GM23248 (cell line): ENCODE measurements at regions not wholly inside any gene's neighbourhood (a gene's known extent, or its start where the extent isn't known, plus 50 kb on each side); places are given as distances from the start of the nearest gene placed in this dataset.

Experiments
- DNase-seq: peaks from one replicate; pipeline ENCODE4 v3.0.0-alpha.2; 2015
- H2AFZ ChIP-seq: fragments of 200-600 bp; sonication (generic); 2 replicates; pipeline ENCODE4 v1.6.1; 2016; ENCODE audit warnings: antibody characterized with exemption
- H3F3A ChIP-seq: fragments of 200-600 bp; sonication (generic); 2 replicates; pipeline ENCODE4 v1.6.1; 2016; ENCODE audit warnings: mild to moderate bottlenecking, antibody characterized with exemption, mixed run types; ENCODE audit not compliant: insufficient read depth
- H3K27ac ChIP-seq: fragments of 200-600 bp; sonication (generic); 2 replicates; pipeline ENCODE4 v1.5.1; 2016; ENCODE audit warnings: mild to moderate bottlenecking
- H3K27me3 ChIP-seq: fragments of 200-600 bp; sonication (generic); replicated peaks from 2 replicates; pipeline ENCODE4 v1.6.1; 2016; ENCODE audit warnings: mild to moderate bottlenecking; ENCODE audit not compliant: insufficient read depth
- H3K36me3 ChIP-seq: fragments of 200-600 bp; sonication (generic); 2 replicates; pipeline ENCODE4 v1.6.1; 2016; ENCODE audit warnings: low read depth, mild to moderate bottlenecking
- H3K4me1 ChIP-seq: fragments of 200-600 bp; sonication (generic); 2 replicates; pipeline ENCODE4 v1.6.1; 2016; ENCODE audit warnings: mild to moderate bottlenecking; ENCODE audit not compliant: insufficient read depth
- H3K4me2 ChIP-seq: fragments of 200-600 bp; sonication (generic); one replicate; pipeline ENCODE4 v1.6.1; 2016; ENCODE audit warnings: mild to moderate bottlenecking; ENCODE audit not compliant: unreplicated experiment
- H3K4me3 ChIP-seq: fragments of 200-600 bp; sonication (generic); 2 replicates; pipeline ENCODE4 v1.5.1; 2016; ENCODE audit warnings: mild to moderate bottlenecking
- H3K79me2 ChIP-seq: fragments of 200-600 bp; sonication (generic); 2 replicates; pipeline ENCODE4 v1.6.1; 2016; ENCODE audit warnings: mild to moderate bottlenecking; ENCODE audit not compliant: insufficient read depth
- H3K9ac ChIP-seq: fragments of 200-600 bp; sonication (generic); 2 replicates; pipeline ENCODE4 v1.6.1; 2016; ENCODE audit warnings: mild to moderate bottlenecking
- H3K9me2 ChIP-seq: fragments of 200-600 bp; sonication (generic); 2 replicates; pipeline ENCODE4 v1.6.1; 2016; ENCODE audit warnings: mixed run types, mild to moderate bottlenecking, moderate library complexity; ENCODE audit not compliant: insufficient read depth
- H3K9me3 ChIP-seq: fragments of 200-600 bp; sonication (generic); one replicate; pipeline ENCODE4 v1.6.1; 2017; ENCODE audit warnings: low read depth
- H4K20me1 ChIP-seq: fragments of 200-600 bp; sonication (generic); 2 replicates; pipeline ENCODE4 v1.6.0; 2016; ENCODE audit not compliant: insufficient read depth
- EZH2 ChIP-seq: fragments of 200-600 bp; sonication (generic); IDR thresholded peaks from 2 replicates; pipeline ENCODE4 v1.6.1; 2018; ENCODE audit warnings: antibody characterized with exemption, mild to moderate bottlenecking; ENCODE audit not compliant: insufficient read depth, poor library complexity, severe bottlenecking
- EZH2phosphoT487 ChIP-seq: fragments of 200-600 bp; sonication (generic); IDR thresholded peaks from 2 replicates; pipeline ENCODE4 v1.6.1; 2018; ENCODE audit warnings: antibody characterized with exemption, moderate library complexity, mild to moderate bottlenecking, low read depth; ENCODE audit not compliant: insufficient read depth
- WGBS, 2 experiments: methylation state at CpG; one replicate each; pipeline ENCODE4 v1.1.6; 2015 to 2017; ENCODE audit warnings: low lambda C conversion rate in 2 of 2, low coverage in 1 of 2; ENCODE audit errors: missing lambda C conversion rate in 2 of 2; 5-methylcytosine and 5-hydroxymethylcytosine counted together
- in situ Hi-C: fragments of 300-500 bp; cut with MboI; formaldehyde crosslinking; loops from 2 replicates; pipeline ENCODE4 v1.15.0; 2020

- Histone ChIP-seq H3K79me2 (no peaks in the 10 kb centered on the region), H3K27ac (no peak overlapping the region), H4K20me1 (no peaks in the 10 kb centered on the region), H3K9me2 (no peaks in the 10 kb centered on the region), H3K4me2 (no peak overlapping the region), H3K4me3 (no peak overlapping the region), H3K4me1 (no peaks in the 10 kb centered on the region), H3K9ac (no peak overlapping the region), H3K9me3 (no peaks in the 10 kb centered on the region), H3K36me3 (no peaks in the 10 kb centered on the region), H3K27me3 (peaks cover 19% of the 10 kb centered on the region; the same call in 1 of the 2 replicates), H2AFZ (no peak overlapping the region), H3F3A (no peaks in the 10 kb centered on the region)
- 28 to 30% methylated on average over 4 of the region's 4 CpGs for WGBS, 2 experiments
- DNase-seq = no peak
- in situ Hi-C loops = no loop called here
- no peak for TF ChIP-seq EZH2
- TF ChIP-seq EZH2phosphoT487 = no peak
These were observed 141.6 kb downstream of the RCN1 start for GRCh38 chr11:32232516-32232915.

GRCh38 chr11:32233276-32233675 lies 142.4 kb downstream of the RCN1 start:
- H3K4me2 ChIP-seq = no peak overlapping the region
- H3K79me2 ChIP-seq = no peaks in the 10 kb centered on the region
- H2AFZ ChIP-seq = no peak overlapping the region
- no peaks in the 10 kb centered on the region for H3K9me3 ChIP-seq
- in situ Hi-C loops = no loop called here
- H3K9me2 ChIP-seq = no peaks in the 10 kb centered on the region
- H3K27ac ChIP-seq = no peak overlapping the region
- TF ChIP-seq EZH2 (no peak), EZH2phosphoT487 (no peak)
- H3K4me3 ChIP-seq = no peak overlapping the region
- H3F3A ChIP-seq = no peaks in the 10 kb centered on the region
- no peak for DNase-seq
- no peaks in the 10 kb centered on the region for H3K4me1 ChIP-seq
- no peak overlapping the region for H3K9ac ChIP-seq
- H4K20me1 ChIP-seq = no peaks in the 10 kb centered on the region
- WGBS, 2 experiments = 37 to 46% methylated on average over 4 of the region's 4 CpGs
- H3K27me3 ChIP-seq = peaks cover 26% of the 10 kb centered on the region
- H3K36me3 ChIP-seq = no peaks in the 10 kb centered on the region

- Histone ChIP-seq H4K20me1 (no peaks in the 10 kb centered on the region), H3K9me3 (no peaks in the 10 kb centered on the region), H3K4me2 (no peak overlapping the region), H3K27me3 (peaks cover 29% of the 10 kb centered on the region), H2AFZ (no peak overlapping the region), H3K4me3 (no peak overlapping the region), H3F3A (no peaks in the 10 kb centered on the region), H3K79me2 (no peaks in the 10 kb centered on the region), H3K4me1 (no peaks in the 10 kb centered on the region), H3K9me2 (no peaks in the 10 kb centered on the region), H3K9ac (no peak overlapping the region), H3K27ac (no peak overlapping the region), H3K36me3 (no peaks in the 10 kb centered on the region)
- no peak for DNase-seq
- TF ChIP-seq EZH2 (no peak), EZH2phosphoT487 (no peak)
- in situ Hi-C loops = no loop called here
- 1 to 2% methylated on average over 2 of the region's 2 CpGs for WGBS, 2 experiments
These were observed 143.1 kb downstream of the RCN1 start for GRCh38 chr11:32233928-32234327.

GRCh38 chr11:32244453-32244852 lies 153.6 kb downstream of the RCN1 start:
- in situ Hi-C loops = no loop called here
- Histone ChIP-seq H3K9me3 (no peaks in the 10 kb centered on the region), H3K27ac (no peak overlapping the region), H3K4me1 (no peaks in the 10 kb centered on the region), H3K4me3 (no peak overlapping the region), H3K9me2 (no peaks in the 10 kb centered on the region), H3K36me3 (no peaks in the 10 kb centered on the region), H3K79me2 (no peaks in the 10 kb centered on the region), H4K20me1 (no peaks in the 10 kb centered on the region), H3K4me2 (no peak overlapping the region), H2AFZ (no peak overlapping the region), H3K27me3 (no peaks in the 10 kb centered on the region; the same call in 1 of the 2 replicates), H3K9ac (no peak overlapping the region), H3F3A (no peaks in the 10 kb centered on the region)
- no peak for DNase-seq
- TF ChIP-seq EZH2phosphoT487 (no peak), EZH2 (no peak)

- Histone ChIP-seq H3K9me3 (no peaks in the 10 kb centered on the region), H3K27me3 (peaks cover 57% of the 10 kb centered on the region), H2AFZ (no peak overlapping the region), H3K27ac (no peak overlapping the region), H3K4me3 (no peak overlapping the region), H3K9me2 (no peaks in the 10 kb centered on the region), H4K20me1 (no peaks in the 10 kb centered on the region), H3K9ac (no peak overlapping the region), H3K36me3 (no peaks in the 10 kb centered on the region), H3F3A (no peaks in the 10 kb centered on the region), H3K4me2 (no peak overlapping the region), H3K4me1 (no peaks in the 10 kb centered on the region), H3K79me2 (no peaks in the 10 kb centered on the region)
- in situ Hi-C loops = no loop called here
- no peak for DNase-seq
- WGBS, 2 experiments = 8 to 13% methylated on average over 3 of the region's 3 CpGs
- TF ChIP-seq EZH2 = no peak
- TF ChIP-seq EZH2phosphoT487 = no peak
These were observed 162.8 kb downstream of the RCN1 start for GRCh38 chr11:32253706-32254105.
